ELF-1 (cell line): ENCODE measurements at regions not wholly inside any gene's neighbourhood (a gene's known extent, or its start where the extent isn't known, plus 50 kb on each side); places are given as distances from the start of the nearest gene placed in this dataset.
"Not testable (repeated sequence)": the region's sequence is repeated elsewhere in the genome, so short reads cannot be mapped to it uniquely, and the experiment has no call there.

Experiments used
- DNase-seq: peaks from one replicate; pipeline ENCODE4 v3.0.0-alpha.2; 2016; ENCODE audit warnings: low read depth, low spot score

DNA sequence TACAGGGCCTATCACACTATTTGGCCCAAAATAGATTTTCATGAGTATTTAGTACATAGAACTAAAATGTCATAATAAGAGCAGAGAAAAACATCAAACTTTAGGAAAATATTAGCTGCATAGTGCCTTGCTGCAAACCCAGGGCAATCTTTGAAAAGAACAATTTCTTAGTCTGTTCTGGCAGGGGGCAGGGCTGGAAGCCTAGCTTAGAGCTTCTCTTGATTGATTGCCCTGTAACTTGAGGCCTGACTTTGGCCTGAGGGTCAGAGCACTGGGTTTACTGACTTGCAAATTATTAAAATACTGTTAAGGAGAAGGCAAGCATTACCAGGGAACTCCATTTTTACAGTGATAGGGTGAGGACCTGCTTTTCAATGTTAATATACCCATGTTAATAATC lies 115.8 kb upstream of the SPAG17 start:
- peak; percentile 71 for DNase-seq

DNA sequence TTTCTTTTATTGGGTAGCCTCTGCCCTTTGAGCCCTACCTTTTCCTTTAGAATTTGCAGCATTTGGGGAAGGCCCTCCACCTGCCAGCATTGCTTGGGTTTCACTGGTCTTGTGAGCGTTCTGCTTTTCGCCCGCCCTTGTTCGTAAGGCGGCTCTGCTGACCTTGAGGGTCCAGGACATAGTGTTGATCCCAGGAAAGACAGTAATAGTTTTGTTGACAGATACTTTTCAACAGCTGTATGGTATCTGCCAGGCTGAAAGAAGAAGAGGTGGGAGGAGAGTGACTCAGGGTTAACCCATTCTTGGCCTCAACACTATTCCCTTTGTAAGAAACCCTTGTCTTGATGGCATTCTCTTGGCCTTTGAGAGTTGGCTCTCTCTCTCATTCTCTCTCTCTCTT lies 113.4 kb upstream of the SPAG17 start:
- no peak for DNase-seq

DNA sequence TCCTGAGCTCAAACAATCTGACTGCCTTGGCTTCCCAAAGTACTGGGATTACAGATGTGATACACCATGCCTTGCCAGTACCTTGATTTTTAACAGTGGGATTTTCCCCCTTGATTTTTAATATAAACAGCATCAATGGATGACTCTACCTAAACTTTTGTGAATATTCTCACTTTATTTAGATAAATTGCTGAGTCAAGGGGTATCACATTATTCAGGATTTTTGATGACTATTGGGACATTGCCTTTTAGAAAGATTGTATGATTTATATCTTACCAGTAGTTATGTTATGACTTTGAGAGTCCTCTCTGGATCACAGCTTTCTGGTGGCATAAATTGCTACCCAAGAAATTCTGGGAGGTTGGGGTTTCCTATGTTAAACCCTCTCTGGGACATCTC lies 112.5 kb upstream of the SPAG17 start:
- DNase-seq = no peak

DNA sequence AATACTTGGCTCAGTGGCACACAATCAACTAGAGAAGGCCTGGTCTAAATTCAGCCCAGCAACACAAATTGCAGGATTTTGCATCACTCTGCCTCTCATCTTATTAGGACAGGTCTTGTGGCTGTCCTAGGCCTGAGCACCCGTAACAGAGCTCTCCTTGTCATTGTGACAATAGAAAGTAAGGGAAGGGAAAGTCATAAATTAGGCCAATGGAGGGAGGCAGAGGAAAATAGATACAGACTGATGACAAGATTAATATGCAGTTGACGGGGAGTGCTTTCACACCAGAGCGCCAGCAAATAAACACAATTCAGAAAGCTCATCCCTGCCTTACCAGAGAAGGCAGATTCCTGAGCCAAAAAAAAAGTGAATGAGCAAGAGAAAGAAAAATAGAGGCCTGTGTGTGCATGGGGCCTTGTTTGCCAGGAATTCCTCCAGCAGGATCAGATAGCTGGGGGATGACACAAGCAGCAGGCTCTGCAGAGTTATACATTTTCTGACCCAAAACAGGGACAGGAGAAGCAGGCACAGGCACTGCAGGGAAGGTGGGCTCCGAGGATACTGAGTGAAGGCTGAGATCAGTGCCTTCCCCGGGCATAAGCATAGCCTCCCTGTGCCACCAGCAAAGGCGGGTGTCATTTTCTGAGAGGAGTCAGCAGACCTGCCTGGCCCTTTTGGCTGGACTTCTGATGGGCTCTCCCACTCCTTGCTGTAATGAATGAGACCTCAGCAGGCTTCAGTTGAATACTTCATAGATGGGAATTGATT lies 110.0 kb upstream of the SPAG17 start:
- DNase-seq = peak; percentile 41

DNA sequence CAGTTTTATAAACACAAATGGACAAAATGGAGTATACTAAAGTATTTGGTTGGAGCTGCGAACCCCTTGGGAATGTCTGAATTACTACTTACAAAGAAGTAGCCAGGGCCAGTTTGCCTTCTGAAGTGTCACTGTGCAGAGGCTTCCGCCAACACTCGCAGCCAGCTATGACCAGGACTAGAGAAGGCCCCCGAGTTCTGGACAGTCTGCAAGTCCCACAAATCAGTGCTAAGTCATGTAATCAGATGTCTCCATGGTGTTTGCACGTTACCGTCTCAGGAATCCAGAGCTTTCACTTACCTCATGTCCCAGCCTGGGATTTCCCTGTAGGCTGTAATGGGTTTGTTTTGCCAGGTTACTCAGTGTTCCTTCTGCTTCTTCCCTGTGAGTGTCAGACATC lies 106.6 kb upstream of the SPAG17 start:
- no peak for DNase-seq

DNA sequence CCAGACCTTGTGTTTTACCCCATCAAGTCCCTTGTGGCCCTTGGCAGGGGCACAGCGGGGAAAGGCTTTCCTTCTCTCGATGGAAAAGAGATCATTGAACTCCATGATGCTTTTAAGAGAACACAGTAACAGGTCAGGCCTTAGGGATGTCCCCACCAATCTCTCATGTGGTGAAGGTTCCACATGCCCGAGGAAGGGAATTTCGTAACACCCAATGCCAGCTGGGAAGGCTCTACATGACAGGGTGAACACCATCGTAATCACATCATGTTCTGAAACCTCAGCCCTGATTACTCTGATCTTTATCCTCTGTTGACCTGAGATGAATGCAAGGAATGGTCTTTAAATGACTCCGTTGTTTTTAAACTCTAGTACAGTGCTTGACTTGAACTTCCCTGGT lies 105.5 kb upstream of the SPAG17 start:
- no peak for DNase-seq

DNA sequence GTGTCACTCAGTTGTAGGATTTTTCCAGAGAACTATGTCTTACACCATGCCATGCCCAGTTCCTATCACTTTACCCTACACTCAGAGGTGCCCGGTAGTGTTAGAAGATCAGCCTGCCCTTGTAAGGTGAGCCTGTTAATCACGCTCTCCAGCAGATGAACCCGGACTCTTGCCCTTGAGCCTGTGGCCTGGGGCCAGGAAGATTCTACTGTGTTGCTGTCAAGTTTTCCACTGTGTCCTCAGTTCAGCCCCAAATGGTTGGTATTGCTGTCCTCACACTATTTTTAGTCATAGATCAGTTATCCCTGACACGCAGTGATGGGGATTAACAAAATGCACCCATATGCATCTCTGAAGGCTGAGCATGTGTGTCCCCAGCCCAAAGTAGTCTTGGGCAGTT lies 105.0 kb upstream of the SPAG17 start:
- DNase-seq = no peak

DNA sequence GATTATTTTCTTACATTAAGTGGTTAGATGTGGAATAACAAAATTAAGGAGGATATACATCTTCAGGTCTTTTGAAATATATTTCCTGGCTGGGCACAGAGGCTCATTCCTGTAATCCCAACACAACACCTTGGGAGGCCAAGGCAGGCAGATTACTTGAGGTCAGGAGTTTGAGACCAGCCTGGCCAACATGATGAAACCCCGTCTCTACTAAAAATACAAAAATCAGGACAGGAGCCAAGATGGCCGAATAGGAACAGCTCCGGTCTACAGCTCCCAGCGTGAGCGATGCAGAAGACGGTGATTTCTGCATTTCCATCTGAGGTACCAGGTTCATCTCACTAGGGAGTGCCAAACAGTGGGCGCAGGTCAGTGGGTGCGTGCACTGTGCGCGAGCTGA lies 95.6 kb upstream of the SPAG17 start:
- DNase-seq = not testable (repeated sequence)

DNA sequence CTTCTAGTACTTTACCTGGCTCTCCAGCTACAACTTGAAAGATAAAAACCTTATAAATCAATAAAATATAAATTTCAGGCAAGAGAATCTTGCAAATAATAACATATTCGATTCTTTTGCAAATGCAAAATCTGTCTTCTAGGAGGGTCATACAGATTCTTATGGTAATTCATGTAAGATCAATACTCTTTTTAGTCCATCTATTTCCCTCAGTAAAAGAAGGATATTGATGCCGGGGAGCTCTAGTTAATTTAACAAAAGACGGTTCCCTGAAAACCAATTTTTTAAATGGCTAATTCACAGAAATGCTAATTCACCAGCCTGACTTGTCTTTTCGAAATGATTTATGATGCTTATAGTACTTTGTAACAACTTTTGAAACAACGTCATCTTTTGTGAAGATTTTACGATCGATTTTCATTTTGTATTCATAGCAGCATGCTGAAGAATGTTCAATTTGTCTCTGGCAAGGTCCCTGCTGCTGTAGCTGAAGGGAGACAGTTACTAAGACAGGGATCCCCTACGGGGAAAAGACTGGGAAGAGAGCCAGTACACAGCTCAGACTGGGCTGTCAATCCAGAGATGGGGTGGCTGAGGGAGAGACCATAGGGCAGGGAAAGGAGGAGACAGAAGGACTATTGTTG lies 90.6 kb upstream of the SPAG17 start:
- DNase-seq = no peak

DNA sequence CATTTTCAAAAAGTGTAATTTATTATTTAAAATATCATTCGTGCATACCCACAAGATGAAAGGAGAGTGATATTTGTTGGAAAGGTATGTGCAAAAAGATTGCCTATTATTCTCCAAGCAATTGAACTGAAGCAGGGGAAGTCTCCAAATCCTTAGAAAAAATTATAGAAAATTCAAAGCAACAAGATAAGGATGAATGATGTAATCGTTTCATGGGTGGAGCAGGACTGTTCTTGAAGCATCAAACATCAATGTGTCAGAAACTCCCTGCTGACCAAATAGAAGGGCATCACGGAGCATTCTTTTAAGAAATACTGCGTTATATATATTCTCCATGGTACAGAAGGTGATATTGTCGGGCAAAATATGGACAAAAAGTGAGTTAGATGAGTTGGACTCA lies 87.9 kb upstream of the SPAG17 start:
- DNase-seq = no peak

DNA sequence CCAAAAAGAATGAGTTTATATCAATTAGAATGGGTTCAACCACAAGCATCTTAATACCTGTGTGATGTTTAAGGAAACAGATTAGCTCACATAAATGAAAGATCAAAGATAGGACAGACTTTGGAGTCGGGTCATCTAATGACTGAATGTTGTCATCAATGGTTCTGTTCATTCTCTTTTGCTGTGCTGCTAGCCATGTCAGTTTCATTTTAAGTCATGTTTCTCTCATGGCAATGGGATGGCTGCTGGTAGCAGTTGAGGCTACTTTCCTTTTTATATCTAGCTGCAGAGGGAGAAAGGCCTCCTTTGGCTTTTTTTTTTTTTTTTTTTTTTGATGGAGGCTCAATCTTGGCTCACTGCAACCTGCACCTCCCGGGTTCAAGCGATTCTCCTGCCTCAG lies 86.9 kb upstream of the SPAG17 start:
- DNase-seq = no peak

DNA sequence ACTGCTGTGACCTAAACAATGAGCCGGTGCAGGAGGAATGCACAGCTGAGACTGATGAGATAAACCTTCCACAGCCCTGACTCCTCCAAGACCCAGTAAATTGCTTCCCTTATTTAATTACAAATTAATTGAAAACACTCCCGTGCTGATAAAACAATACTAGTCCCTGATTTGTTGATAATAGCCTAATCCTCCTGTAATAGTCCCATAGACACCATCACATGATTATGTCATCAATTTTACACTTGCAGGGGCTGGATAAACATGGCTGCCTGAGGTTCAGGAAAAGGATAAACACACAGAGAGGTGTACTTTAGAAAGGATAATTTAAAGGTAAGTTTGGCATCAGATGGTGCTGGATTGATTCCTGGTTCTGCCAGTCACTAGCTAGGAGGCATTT lies 84.6 kb upstream of the SPAG17 start:
- no peak for DNase-seq

DNA sequence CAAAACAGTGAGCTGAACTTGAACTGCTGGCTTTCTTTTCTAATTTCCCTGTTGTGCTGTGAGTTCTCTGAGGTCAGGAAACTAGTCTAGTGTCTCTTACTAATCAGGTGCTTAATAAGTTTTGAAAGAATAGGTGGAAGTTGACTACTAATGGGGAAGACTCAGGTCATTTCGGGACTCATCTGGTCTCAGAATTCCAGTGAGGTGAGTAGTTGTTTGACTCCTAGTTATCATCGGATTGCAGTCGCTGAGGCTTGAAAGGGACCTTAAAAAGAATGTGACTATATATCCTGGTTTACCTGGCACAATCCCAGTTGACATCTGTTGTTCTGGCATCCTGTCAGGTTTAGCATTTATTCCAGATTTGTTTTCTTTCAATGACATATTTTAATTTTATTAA lies 81.4 kb upstream of the SPAG17 start:
- no peak for DNase-seq

DNA sequence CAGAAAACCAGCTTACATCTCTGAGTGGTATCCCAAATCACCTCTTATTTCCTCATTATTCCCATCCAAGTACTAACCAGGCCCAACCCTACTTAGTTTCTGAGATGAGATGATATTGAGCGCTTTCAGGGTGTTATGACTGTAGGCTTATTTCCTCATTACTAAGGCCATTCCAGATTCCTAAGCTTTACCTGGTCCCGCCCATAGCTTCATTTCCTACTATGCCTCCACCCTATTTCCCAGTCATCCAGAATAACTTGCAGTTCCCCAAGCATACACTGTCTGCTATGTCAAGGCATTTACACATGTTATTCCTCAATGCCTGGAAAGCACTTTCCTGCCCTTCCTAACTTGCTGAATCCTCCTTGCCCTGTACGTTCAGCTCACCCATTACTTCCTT lies 79.3 kb upstream of the SPAG17 start:
- no peak for DNase-seq

DNA sequence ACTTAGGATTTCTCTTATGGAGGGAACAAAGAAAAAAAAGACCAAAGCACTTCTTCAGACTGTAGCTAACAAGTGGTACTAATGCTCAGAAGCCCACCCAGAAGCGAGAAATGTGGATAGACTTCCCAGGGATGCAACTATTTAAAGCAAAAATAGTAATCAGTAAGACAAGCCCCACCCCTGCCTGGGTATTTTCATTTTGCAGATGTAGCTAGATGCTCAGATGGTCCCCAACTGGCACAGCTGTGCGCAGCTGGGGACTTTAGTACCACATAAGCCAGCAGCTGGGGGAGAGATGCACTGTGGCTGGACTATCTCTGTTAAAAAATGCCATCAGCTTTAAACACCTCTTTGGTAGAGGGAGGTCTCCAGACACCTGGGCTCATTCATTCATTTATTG lies 77.8 kb upstream of the SPAG17 start:
- DNase-seq = no peak

DNA sequence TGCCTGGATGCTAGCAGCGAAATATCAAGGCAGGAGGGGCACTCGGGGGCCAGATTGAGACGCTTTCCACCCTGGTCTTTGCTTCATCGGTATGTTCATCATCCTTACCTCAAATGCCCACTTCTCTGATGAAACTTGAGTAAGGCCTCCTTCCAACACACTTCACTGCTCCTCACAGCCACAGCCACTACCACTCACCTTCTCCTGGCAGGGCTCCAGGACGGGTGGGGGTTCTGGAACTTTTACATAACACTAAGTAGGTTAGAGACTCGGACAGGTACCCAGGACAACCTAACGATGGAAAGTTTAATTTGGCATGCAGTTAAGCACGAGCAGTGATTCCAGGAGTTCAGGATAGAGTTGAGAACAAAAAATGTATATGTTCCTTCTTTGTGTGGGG lies 73.9 kb upstream of the SPAG17 start:
- no peak for DNase-seq

DNA sequence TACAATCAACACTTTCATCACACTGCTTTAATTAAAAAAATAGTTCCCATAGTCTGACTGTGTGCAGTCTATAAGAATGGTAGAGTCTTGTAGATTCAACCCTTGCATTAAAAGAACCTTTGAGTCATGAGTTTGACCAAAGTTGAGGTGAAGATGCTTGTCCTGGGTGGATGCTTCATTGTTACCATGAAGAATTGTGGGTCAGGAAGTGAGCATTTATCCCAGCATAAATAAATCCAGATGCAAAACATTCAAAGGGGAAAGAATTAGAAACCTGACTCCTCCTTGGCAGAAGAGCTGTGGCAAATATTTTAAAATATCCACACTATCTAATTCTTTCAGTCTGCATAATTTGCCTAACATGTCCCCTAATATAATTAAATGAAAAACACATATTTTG lies 72.9 kb upstream of the SPAG17 start:
- no peak for DNase-seq

DNA sequence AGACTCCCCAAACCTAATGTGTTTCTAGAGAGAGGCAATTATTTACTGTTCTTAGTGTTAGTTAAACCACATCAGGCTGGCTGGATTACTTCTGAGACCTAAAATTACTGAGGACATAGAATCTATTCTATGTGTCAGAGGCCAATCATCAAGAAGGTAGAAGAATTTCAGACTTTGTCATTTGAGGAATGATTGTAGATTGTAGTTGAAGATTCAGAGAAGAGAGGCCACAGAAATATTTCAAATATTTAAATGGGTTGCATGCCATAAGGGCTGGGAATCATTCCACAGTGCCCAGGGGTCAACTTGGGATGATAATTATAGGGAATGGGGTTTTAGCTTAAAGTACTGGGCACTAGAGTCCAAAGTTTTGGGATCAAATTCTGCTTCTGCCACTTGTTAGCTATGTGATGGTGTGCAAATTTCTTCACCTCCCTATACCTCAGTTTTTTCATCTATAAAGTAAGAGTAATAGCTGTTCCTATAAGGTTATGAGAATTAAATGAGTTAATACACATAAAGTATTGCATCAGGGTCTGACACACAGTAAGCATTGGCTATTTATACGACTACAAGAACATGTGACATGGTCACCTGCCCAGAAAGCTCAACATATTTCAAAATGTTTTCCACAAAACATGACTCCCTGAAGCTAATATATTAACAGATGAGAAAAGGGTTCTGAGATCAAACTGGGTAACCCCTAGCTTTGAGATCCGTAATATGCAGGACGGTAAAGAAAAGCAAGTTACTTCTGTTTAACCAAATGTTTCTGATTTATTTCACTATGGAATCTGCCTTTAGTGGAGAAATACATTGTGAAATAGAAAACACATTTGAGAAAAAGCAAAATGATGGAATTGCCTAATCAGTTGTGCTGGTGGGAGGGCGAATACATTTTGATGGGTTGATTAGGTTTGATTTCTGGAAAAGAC lies 69.7 kb upstream of the SPAG17 start:
- DNase-seq = no peak

DNA sequence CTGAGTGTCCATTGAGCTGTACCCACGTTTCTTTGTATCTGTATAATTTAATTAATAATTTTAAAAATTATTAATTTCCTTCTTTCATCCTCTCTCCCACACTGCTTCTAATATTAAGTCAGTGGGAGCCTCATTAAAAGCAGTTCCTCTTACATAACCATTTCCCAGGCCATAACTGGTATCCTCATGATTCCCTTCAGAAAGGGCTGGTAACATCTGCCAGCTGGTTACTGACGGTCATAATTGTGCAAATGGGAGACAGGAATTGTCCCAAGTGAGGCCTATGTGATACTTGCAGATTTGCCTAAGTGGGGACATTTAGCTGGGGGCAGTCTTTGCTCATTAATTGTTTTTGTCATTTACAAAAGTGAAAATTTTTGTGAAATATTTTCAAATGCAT lies 69.0 kb upstream of the SPAG17 start:
- DNase-seq = no peak

DNA sequence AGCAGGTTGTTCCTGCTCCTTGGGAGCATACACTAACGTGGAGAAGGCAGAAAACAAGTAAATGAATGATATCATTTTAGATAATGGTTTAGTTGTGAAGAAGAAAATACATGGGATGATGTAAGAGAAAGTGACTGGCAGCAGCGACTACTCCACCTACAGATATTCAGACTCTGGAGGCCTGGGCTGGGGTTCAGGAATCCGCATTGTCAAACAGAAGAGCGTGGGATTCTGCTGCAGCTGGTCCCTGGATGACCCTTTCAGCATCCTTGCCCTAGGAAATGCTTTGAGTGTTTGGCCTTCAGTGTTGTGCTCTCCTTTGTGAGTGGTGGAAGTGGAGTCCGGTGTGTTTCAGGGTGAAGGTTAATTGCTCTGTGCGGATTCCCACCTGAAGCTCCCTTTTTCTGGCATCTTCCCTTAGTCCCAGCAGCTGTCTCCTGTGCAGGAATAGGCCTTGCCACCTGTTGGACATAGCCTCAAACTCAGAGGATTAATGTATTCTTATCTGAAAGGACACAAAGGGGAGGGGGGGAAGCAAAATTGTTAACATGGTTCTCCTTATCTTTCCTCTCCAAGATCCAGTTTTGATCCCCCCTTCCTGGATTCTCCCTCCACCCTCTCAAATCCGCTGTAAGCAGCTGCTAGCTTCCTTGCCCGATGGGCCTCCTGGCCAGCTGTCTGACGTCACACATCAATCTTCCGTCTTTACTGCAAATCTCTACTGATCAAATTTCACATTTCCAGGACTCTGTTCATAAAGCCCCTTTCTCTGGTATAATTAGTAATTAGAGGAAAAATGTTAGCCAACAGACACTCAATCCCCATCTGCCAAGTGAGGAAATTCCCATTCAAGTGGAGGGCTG lies 68.3 kb upstream of the SPAG17 start:
- DNase-seq = no peak

DNA sequence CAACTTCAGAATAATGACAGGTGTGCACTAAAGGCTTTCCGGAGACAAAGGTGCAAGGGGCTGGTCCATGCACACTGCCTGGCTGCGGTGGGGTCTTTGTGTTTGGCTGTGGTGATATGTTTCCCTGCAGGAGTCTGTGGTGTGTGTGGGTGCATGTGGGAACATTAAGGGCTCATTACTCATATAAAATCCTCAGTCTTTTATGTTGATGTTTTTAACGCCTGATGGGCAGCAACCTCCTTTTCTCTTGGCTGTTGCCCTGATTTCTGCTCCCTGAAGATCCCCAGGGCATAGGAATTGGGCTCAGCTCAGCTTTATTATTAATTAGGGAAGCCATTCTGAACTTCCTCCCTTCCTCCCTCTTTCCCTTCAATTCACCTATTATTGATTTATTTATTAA lies 67.6 kb upstream of the SPAG17 start:
- DNase-seq = no peak

DNA sequence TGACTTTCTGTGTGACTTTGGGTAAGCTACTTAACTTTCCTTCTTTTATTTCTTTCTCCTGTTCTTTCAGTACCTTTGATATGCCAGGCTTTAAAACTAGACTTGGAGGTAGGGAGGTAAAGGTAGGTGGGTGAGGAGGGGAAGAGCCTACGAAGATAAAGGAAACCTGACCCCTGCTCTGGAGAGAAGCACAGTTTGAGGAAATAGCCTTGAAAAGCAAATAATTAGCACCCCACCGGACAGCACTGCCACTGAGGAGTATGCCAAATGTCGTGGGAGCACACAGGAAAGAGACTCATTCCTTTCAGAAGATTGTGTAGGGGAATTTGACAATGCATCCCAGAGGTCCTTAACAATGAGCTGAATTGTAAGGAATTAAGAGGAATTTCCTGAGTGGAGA lies 65.2 kb upstream of the SPAG17 start:
- DNase-seq = no peak
